Loucy (cell line): ENCODE measurements at regions not wholly inside any gene's neighbourhood (a gene's known extent, or its start where the extent isn't known, plus 50 kb on each side); places are given as distances from the start of the nearest gene placed in this dataset.
A peak's percentile ranks its signal among the peaks of the same experiment; 100 is the strongest.

Experiments
- H2AFZ ChIP-seq: fragments of 200-600 bp; sonication (generic); 2 replicates; pipeline ENCODE4 v1.6.0; 2016; ENCODE audit warnings: antibody characterized with exemption, mild to moderate bottlenecking, low read length, moderate library complexity
- H3F3A ChIP-seq: fragments of 200-600 bp; 2 replicates; pipeline ENCODE4 v1.6.0; 2016; ENCODE audit warnings: antibody characterized with exemption, low read depth, mild to moderate bottlenecking
- H3K27me3 ChIP-seq: fragments of 200-600 bp; sonication (generic); 2 replicates; pipeline ENCODE4 v1.6.1; 2014; ENCODE audit warnings: low read length, mild to moderate bottlenecking; ENCODE audit not compliant: insufficient read depth, poor library complexity, severe bottlenecking
- H3K36me3 ChIP-seq: fragments of 200-600 bp; sonication (generic); 2 replicates; pipeline ENCODE4 v1.6.1; 2016; ENCODE audit warnings: low read length; ENCODE audit not compliant: insufficient read depth
- H3K4me1 ChIP-seq: fragments of 200-600 bp; sonication (generic); 2 replicates; pipeline ENCODE4 v1.5.1; 2014; ENCODE audit warnings: low read length, mild to moderate bottlenecking; ENCODE audit not compliant: insufficient read depth, poor library complexity, severe bottlenecking
- H3K4me2 ChIP-seq: fragments of 200-600 bp; sonication (generic); 2 replicates; pipeline ENCODE4 v1.6.0; 2014; ENCODE audit warnings: antibody characterized with exemption, low read length, low read depth, mild to moderate bottlenecking; ENCODE audit not compliant: poor library complexity, severe bottlenecking
- H3K4me3 ChIP-seq: fragments of 200-600 bp; sonication (generic); 2 replicates; pipeline ENCODE4 v1.5.1; 2014; ENCODE audit warnings: low read length, mild to moderate bottlenecking, mixed read lengths; ENCODE audit not compliant: poor library complexity, severe bottlenecking
- H3K79me2 ChIP-seq: fragments of 200-600 bp; sonication (generic); 2 replicates; pipeline ENCODE4 v1.6.1; 2014; ENCODE audit warnings: low read length; ENCODE audit not compliant: insufficient read depth
- H3K9ac ChIP-seq: fragments of 200-600 bp; sonication (generic); 2 replicates; pipeline ENCODE4 v1.6.0; 2014; ENCODE audit warnings: mild to moderate bottlenecking, low read depth, low read length, moderate library complexity; ENCODE audit not compliant: poor library complexity, severe bottlenecking
- H3K9me2 ChIP-seq: fragments of 200-600 bp; sonication (generic); replicated peaks from 2 replicates; pipeline ENCODE4 v1.6.1; 2016; ENCODE audit warnings: low read depth, low read length, mixed read lengths
- H3K9me3 ChIP-seq: fragments of 200-600 bp; sonication (generic); 2 replicates; pipeline ENCODE4 v1.6.1; 2014; ENCODE audit warnings: mild to moderate bottlenecking, antibody characterized with exemption, low read length, low read depth; ENCODE audit not compliant: insufficient read depth
- H4K20me1 ChIP-seq: fragments of 200-600 bp; sonication (generic); 2 replicates; pipeline ENCODE4 v1.6.0; 2014; ENCODE audit warnings: antibody characterized with exemption, low read length, mild to moderate bottlenecking; ENCODE audit not compliant: insufficient read depth, poor library complexity, severe bottlenecking
- EZH2phosphoT487 ChIP-seq: fragments of 200-600 bp; IDR thresholded peaks from 2 replicates; pipeline ENCODE4 v1.6.1; 2018; ENCODE audit warnings: antibody characterized with exemption, mild to moderate bottlenecking, moderate library complexity, borderline replicate concordance
- TF ChIP-seq, protein P1 (sequence below): fragments of 200-600 bp; sonication (generic); conservative IDR thresholded peaks from 2 replicates; pipeline ENCODE4 v1.5.1; 2014; ENCODE audit warnings: mild to moderate bottlenecking, antibody characterized with exemption, low read length

DNA sequence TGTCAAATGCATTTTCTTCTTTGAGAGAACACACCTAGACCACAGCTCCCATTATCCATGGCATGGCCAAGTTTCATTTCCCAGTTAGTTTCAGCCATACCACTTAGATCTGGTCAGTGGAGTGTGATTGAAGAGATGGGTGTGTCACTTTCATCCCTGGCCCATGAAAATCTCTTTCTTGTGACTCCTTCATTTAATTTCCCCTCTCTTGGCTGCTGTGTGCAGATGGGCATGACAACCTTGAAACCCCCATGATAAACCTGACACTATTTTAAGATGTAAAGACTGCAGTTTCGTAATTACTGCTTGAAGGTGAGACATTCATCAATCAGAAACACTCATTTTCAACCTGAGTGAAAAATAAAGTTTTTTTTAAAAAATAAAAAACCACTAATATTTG, 284.9 kb downstream of the IL15 start:
- Histone ChIP-seq H3K4me2 (no peak overlapping the region), H3K9me2 (no peaks in the 10 kb centered on the region), H3K27me3 (no peaks in the 10 kb centered on the region), H3K4me3 (no peak overlapping the region), H3K9me3 (no peaks in the 10 kb centered on the region), H2AFZ (0 out of 2 replicates have a peak overlapping the region, but pooled peaks have one; percentile 70), H3K4me1 (no peaks in the 10 kb centered on the region), H4K20me1 (no peaks in the 10 kb centered on the region), H3K9ac (no peak overlapping the region), H3F3A (no peaks in the 10 kb centered on the region), H3K36me3 (no peaks in the 10 kb centered on the region), H3K79me2 (no peaks in the 10 kb centered on the region)
- no peak for TF ChIP-seq EZH2phosphoT487
- TF ChIP-seq, protein P1, sequence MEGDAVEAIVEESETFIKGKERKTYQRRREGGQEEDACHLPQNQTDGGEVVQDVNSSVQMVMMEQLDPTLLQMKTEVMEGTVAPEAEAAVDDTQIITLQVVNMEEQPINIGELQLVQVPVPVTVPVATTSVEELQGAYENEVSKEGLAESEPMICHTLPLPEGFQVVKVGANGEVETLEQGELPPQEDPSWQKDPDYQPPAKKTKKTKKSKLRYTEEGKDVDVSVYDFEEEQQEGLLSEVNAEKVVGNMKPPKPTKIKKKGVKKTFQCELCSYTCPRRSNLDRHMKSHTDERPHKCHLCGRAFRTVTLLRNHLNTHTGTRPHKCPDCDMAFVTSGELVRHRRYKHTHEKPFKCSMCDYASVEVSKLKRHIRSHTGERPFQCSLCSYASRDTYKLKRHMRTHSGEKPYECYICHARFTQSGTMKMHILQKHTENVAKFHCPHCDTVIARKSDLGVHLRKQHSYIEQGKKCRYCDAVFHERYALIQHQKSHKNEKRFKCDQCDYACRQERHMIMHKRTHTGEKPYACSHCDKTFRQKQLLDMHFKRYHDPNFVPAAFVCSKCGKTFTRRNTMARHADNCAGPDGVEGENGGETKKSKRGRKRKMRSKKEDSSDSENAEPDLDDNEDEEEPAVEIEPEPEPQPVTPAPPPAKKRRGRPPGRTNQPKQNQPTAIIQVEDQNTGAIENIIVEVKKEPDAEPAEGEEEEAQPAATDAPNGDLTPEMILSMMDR = no peak

DNA sequence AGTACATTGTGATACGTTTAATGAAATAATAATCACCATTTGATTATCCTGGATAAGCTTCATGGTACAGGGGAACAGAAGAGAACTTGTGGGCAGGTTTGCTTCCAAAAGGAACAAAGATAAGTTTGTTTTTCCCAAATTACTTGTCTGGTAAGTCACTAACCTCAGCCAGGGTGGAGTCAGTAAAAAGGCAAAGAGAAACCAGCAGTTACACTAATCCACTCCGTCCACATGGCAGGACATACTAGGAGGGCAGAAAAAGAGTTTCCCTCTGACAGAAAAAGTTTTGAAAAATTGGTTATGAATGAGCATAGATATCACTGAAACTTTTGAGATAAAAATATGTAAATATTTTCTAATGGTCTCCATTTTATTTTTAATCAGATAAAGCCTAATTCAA, 285.9 kb downstream of the IL15 start:
- H3K9me3 ChIP-seq = no peaks in the 10 kb centered on the region
- H3K79me2 ChIP-seq = no peaks in the 10 kb centered on the region
- no peak for TF ChIP-seq EZH2phosphoT487
- TF ChIP-seq, protein P1 = no peak
- H3K36me3 ChIP-seq = no peaks in the 10 kb centered on the region
- no peaks in the 10 kb centered on the region for H3K9me2 ChIP-seq
- peak overlapping the region; percentile 54; the same call in 1 of the 2 replicates for H2AFZ ChIP-seq
- no peaks in the 10 kb centered on the region for H4K20me1 ChIP-seq
- no peaks in the 10 kb centered on the region for H3K4me1 ChIP-seq
- H3K27me3 ChIP-seq = no peaks in the 10 kb centered on the region
- H3K9ac ChIP-seq = no peak overlapping the region
- no peak overlapping the region for H3K4me2 ChIP-seq
- H3F3A ChIP-seq = no peaks in the 10 kb centered on the region
- H3K4me3 ChIP-seq = no peak overlapping the region

DNA sequence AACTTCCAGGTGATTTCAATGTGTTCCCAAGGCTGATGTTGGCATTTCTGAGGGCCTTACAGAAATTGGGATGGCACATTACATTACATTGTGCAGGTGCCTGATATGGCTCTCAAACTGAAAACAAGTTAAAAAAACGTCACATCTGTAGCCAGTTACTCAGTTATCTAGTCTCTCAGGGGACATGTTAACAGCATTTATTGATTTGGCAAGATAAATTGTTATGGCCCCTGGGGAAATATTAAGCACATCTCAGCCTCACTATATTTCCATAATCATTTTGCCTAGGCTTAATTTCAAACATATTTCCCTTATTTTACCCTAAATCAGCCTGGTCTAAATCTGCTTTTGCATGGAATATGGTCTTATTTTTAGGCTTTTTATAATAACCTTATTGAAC, 290.0 kb downstream of the IL15 start:
- Histone ChIP-seq H3K9ac (no peak overlapping the region), H3K4me3 (no peak overlapping the region), H3K9me3 (no peaks in the 10 kb centered on the region), H4K20me1 (no peaks in the 10 kb centered on the region), H2AFZ (no peak overlapping the region), H3K4me1 (no peaks in the 10 kb centered on the region), H3F3A (no peaks in the 10 kb centered on the region), H3K27me3 (no peaks in the 10 kb centered on the region), H3K36me3 (no peaks in the 10 kb centered on the region), H3K9me2 (no peaks in the 10 kb centered on the region), H3K79me2 (no peaks in the 10 kb centered on the region), H3K4me2 (no peak overlapping the region)
- TF ChIP-seq, protein P1 = no peak
